Prostate gland (tissue), 2 donors: ENCODE measurements at regions not wholly inside any gene's neighbourhood (a gene's known extent, or its start where the extent isn't known, plus 50 kb on each side); places are given as distances from the start of the nearest gene placed in this dataset.
"Not testable (repeated sequence)": the region's sequence is repeated elsewhere in the genome, so short reads cannot be mapped to it uniquely, and the experiment has no call there.

Experiments
- DNase-seq: peaks from one replicate; pipeline ENCODE4 v3.0.0-alpha.2; 2019; ENCODE audit warnings: low spot score
- H3K27ac ChIP-seq, 2 donors: fragments of 200-600 bp; sonication (generic); 2 replicates each; pipeline ENCODE4 v1.5.1; 2017 to 2019
- H3K27me3 ChIP-seq: fragments of 200-600 bp; sonication (generic); replicated peaks from 2 replicates; pipeline ENCODE4 v1.5.1; 2019; ENCODE audit not compliant: insufficient read depth
- H3K36me3 ChIP-seq, 2 donors: fragments of 200-600 bp; sonication (generic); 1 replicate in 1 of 2; 2 replicates in 1 of 2; pipeline versions ENCODE4 v1.5.1 to v1.8.1; 2017 to 2019
- H3K4me1 ChIP-seq: fragments of 200-600 bp; sonication (generic); replicated peaks from 2 replicates; pipeline ENCODE4 v1.5.1; 2019
- H3K4me3 ChIP-seq, 2 donors: fragments of 200-600 bp; sonication (generic); 2 replicates each; pipeline ENCODE4 v1.5.1; 2017 to 2019
- H3K9me3 ChIP-seq: fragments of 200-600 bp; sonication (generic); 2 replicates; pipeline ENCODE4 v1.5.1; 2017
- CTCF ChIP-seq, 4 experiments: fragments of 200-600 bp in 2 of 4; fragments of 450-650 bp in 2 of 4; sonication (generic) in 2 of 4; IDR thresholded peaks; 1 replicate in 3 of 4; 2 replicates in 1 of 4; pipeline ENCODE4 v1.5.1; 2016 to 2019; ENCODE audit warnings: antibody characterized with exemption in 4 of 4, mild to moderate bottlenecking in 2 of 4, moderate library complexity in 2 of 4
- POLR2A ChIP-seq: fragments of 450-650 bp; IDR thresholded peaks from one replicate; pipeline ENCODE4 v1.6.1; 2016; ENCODE audit warnings: antibody characterized with exemption, mild to moderate bottlenecking
- POLR2AphosphoS5 ChIP-seq: sonication (generic); formaldehyde crosslinking; IDR thresholded peaks from one replicate; pipeline ENCODE4 v1.6.1; 2017; ENCODE audit warnings: antibody characterized with exemption
- WGBS: methylation state at CpG from one replicate; pipeline ENCODE4 v1.1.5; 2018; 5-methylcytosine and 5-hydroxymethylcytosine counted together
- intact Hi-C: fragments of 100-400 bp; cut with DNase I; formaldehyde crosslinking; loops from one replicate; pipeline ENCODE4 v1.14.2; 2022

DNA sequence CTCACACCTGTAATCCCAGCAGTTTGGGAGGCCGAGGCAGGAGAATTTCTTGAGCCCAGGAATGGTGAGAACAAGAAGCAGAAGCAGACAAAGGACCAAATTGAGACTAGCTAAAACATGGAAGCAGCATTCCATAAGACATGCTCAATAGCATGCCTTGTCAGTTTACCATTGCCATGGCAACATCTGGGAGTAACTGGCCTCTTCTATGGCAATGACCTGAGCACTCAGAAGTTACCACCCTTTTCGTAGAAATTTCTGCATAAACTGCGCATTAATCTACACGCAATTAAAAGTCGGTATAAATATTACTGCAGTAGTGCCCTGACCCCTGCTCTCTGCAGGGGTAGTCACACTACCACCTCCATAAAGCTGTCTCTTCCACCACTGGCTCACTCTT lies 390.2 kb upstream of the USP9Y start:
- no peaks in the 10 kb centered on the region for H3K27me3 ChIP-seq
- 98% methylated on average over 5 of the region's 5 CpGs for WGBS
- no peak for DNase-seq
- no peak overlapping the region for H3K27ac ChIP-seq
- H3K4me1 ChIP-seq: no peaks in the 10 kb centered on the region
- H3K36me3 ChIP-seq: no peaks in the 10 kb centered on the region
- intact Hi-C loops: no loop called here
- no peaks in the 10 kb centered on the region for H3K9me3 ChIP-seq
- H3K4me3 ChIP-seq: no peak overlapping the region
- no peak for TF ChIP-seq POLR2AphosphoS5

GRCh38 chrY:12327751-12328150 lies 373.3 kb upstream of the USP9Y start:
- Histone ChIP-seq H3K27ac (no peak overlapping the region), H3K4me3 (no peak overlapping the region), H3K27me3 (no peaks in the 10 kb centered on the region), H3K36me3 (no peaks in the 10 kb centered on the region), H3K4me1 (no peaks in the 10 kb centered on the region), H3K9me3 (no peaks in the 10 kb centered on the region)
- WGBS: 63% methylated on average over 7 of the region's 7 CpGs
- intact Hi-C loops: no loop called here
- TF ChIP-seq CTCF (IDR thresholded peaks at IDR 0.05): no peak
- TF ChIP-seq POLR2AphosphoS5: no peak
- no peak for TF ChIP-seq POLR2A
- DNase-seq: no peak

DNA sequence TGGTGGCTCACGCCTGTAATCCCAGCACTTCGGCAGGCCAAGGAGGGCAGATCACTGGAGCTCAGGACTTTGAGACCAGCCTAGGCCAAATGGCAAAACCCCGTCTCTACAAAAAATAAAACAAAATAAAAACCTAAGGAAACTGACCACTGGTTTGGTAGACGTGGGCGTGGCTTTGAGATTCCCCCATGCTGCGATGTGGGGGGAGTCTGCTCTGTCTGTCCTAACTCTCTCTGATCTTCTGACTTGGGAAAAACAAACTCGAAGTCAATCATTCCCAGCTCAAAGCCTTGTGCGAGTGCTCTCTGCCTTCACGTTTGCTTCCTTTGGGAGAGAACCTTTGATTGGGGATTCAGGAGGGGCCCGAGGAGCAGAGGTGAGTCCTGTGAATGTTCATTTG lies 369.1 kb upstream of the USP9Y start:
- intact Hi-C loops, H3K4me1 ChIP-seq, H3K9me3 ChIP-seq, H3K27me3 ChIP-seq, H3K4me3 ChIP-seq, H3K27ac ChIP-seq, DNase-seq, H3K36me3 ChIP-seq: not testable (repeated sequence)
- WGBS: 95% methylated on average over 8 of the region's 10 CpGs

DNA sequence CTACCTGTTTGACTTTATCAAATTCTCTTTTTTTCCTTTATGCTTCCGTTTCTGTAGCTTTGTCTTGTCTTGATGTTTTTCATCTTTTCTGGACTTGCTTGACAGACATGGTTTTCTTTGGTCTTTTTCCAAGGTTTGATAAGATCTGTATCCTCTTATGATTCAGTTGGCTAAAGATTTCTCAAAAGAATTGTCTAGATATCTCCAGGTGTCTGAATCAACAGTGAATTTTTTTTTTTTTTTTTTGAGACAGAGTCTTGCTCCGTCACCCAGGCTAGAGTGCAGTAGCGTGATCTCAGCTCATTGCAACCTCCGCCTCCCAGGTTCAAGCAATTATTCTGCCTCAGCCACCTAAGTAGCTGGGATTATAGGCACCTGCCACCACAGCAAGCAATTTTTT lies 357.8 kb upstream of the USP9Y start:
- no peaks in the 10 kb centered on the region for H3K27me3 ChIP-seq
- DNase-seq: no peak
- WGBS: 29% methylated on average over 4 of the region's 4 CpGs
- no peak for TF ChIP-seq POLR2AphosphoS5
- H3K36me3 ChIP-seq: no peaks in the 10 kb centered on the region
- intact Hi-C loops: no loop called here
- no peaks in the 10 kb centered on the region for H3K4me1 ChIP-seq
- no peaks in the 10 kb centered on the region for H3K9me3 ChIP-seq
- no peak overlapping the region for H3K4me3 ChIP-seq
- no peak overlapping the region for H3K27ac ChIP-seq

DNA sequence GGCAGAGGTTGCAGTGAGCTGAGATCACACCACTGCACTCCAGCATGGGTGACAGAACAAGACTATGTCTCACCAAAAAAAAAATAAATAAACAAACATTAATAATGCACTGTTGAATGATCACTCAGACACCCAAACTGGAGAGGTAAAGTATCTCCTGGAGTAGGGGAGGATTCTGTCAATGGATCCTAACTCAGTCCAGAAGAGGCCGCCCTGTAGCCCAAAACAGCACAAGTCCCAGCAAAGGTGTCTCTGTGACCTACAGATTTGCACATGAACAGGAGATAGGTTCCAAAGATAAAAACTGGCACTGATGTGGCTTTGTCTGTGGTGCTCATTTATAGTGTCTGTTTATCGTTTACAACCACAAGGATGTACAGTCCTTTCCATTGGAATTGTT lies 352.9 kb upstream of the USP9Y start:
- 61% methylated on average over 2 of the region's 2 CpGs for WGBS
- Histone ChIP-seq H3K4me3 (no peak overlapping the region), H3K36me3 (no peaks in the 10 kb centered on the region), H3K27ac (no peak overlapping the region), H3K27me3 (no peaks in the 10 kb centered on the region), H3K4me1 (no peaks in the 10 kb centered on the region), H3K9me3 (no peaks in the 10 kb centered on the region)
- intact Hi-C loops: no loop called here
- no peak for TF ChIP-seq CTCF (IDR thresholded peaks at IDR 0.05)
- TF ChIP-seq POLR2A: no peak
- no peak for TF ChIP-seq POLR2AphosphoS5
- no peak for DNase-seq

DNA sequence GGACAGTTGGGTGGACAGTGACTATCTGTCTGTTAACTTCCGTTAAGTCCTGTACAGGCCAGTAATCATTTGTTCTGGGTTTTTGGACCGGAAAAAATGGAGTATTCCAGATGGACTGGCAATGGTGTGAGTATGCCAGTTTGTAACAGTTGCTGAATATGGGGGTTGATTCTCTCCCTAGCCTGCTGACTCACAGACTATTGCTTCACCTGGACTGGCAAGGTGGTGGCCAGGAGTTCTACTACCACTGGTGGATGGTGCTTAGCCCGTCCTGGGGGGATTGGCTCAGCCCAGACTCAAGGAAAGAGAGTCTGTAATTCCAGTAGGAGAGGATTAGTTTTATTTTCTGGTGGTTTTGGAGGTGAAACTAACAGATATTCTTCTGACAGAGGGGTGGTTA lies 343.8 kb upstream of the USP9Y start:
- no peaks in the 10 kb centered on the region for H3K27me3 ChIP-seq
- no peaks in the 10 kb centered on the region for H3K4me1 ChIP-seq
- intact Hi-C loops: no loop called here
- DNase-seq: no peak
- H3K9me3 ChIP-seq: no peaks in the 10 kb centered on the region
- TF ChIP-seq POLR2AphosphoS5 (no peak), CTCF (IDR thresholded peaks at IDR 0.05) (no peak), POLR2A (no peak)
- no peak overlapping the region for H3K4me3 ChIP-seq
- no peaks in the 10 kb centered on the region for H3K36me3 ChIP-seq
- WGBS: 100% methylated on average over 3 of the region's 3 CpGs
- H3K27ac ChIP-seq: no peak overlapping the region
